ENCODE measurements at regions not wholly inside any gene's neighbourhood (a gene's known extent, or its start where the extent isn't known, plus 50 kb on each side); places are given as distances from the start of the nearest gene placed in this dataset.

- no peak for DNase-seq (ENCODE audit: insufficient read length)
- no peak for FAIRE-seq
- TF ChIP-seq TAF1 (IDR thresholded peaks at IDR 0.05; ENCODE audit: borderline replicate concordance, low read depth, low read length) (no peak), POLR2A (IDR thresholded peaks at IDR 0.05; ENCODE audit: low read depth, low read length) (no peak), POLR2AphosphoS5 (IDR thresholded peaks at IDR 0.05; ENCODE audit: low read depth, low read length) (no peak)
Measured at GRCh38 chr5:5978501-5979376, 399.6 kb downstream of the MED10 start.

DNA sequence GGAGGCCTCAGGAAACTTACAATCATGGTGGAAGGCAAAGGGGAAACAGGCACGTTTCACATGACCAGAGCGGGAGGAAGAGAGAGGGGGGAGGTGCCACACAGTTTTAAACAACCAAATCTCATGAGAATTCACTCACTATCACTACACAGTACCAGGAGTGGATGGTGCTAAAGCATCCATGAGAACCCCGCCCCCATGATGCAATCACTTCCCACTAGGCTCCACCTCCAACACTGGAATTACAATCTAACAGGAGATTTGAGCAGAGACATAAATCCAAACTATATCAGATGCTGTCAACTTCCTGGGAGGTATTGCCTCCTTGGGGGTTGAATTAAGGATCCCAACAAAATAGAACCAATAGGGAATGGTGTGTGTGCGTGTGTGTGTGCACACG, 407.1 kb downstream of the MED10 start:
- FAIRE-seq (no peak), DNase-seq (ENCODE audit: insufficient read length) (no peak)
- TF ChIP-seq POLR2AphosphoS5 (IDR thresholded peaks at IDR 0.05; ENCODE audit: low read depth, low read length) (no peak), POLR2A (IDR thresholded peaks at IDR 0.05; ENCODE audit: low read depth, low read length) (no peak), TAF1 (IDR thresholded peaks at IDR 0.05; ENCODE audit: borderline replicate concordance, low read depth, low read length) (no peak)

DNA sequence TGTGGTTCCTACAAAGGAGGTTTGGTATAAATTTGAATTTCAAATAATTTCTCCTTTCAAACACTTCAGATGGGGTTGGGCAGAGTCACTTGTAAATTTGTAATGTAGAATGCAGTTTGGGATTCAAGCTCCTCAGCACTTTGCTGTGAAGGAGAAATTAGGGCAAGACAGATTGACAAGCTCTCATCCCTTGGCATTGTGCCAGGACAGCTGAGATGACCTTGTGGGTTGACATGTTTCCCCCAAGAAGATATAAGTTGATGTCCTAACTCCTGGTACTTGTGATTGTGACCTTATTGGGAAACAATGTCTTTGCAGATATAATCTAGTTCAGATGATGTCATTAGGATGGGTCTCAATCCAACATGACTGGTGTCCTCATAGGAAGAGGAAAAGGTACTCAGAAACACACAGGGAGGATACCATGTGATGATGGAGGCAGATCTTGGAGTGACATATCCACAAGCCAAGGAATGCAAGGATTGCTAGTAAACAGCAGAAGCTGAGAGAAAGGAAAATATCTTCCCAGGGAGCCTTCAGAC, 408.3 kb downstream of the MED10 start:
- no peak for FAIRE-seq

GRCh38 chr5:5968981-5969380, 409.4 kb downstream of the MED10 start:
- DNase-seq (ENCODE audit: insufficient read length) (no peak), FAIRE-seq (no peak)
- no peak for TF ChIP-seq POLR2A (IDR thresholded peaks at IDR 0.05; ENCODE audit: low read depth, low read length)
- TF ChIP-seq TAF1 (IDR thresholded peaks at IDR 0.05; ENCODE audit: borderline replicate concordance, low read depth, low read length): no peak
- TF ChIP-seq POLR2AphosphoS5 (IDR thresholded peaks at IDR 0.05; ENCODE audit: low read depth, low read length): no peak

More for the DNA sequence above, 408.3 kb downstream of the MED10 start:
- TF ChIP-seq TAF1 (IDR thresholded peaks at IDR 0.05; ENCODE audit: borderline replicate concordance, low read depth, low read length): no peak
- no peak for TF ChIP-seq POLR2A (IDR thresholded peaks at IDR 0.05; ENCODE audit: low read depth, low read length)
- no peak for TF ChIP-seq POLR2AphosphoS5 (IDR thresholded peaks at IDR 0.05; ENCODE audit: low read depth, low read length)
- no peak for DNase-seq (ENCODE audit: insufficient read length)

DNA sequence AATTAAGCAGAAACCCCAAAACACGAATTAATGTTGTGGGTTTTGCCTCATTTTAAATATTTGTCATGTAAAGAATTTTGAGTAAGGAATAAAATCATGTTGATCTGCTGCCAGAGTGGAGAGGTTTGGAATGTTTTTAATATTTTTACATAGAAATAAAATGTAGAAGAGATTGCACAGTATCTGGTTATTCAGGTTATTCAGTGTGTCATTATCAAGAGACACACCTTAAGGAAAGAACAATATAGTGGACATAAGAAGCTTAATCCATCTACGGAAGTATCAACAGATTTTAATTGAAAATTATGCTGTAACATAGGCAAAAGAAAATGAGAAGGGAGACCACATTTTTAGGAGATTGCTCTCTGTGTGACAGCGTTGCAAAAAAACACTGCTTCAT, 410.4 kb downstream of the MED10 start:
- no peak for TF ChIP-seq TAF1 (IDR thresholded peaks at IDR 0.05; ENCODE audit: borderline replicate concordance, low read depth, low read length)
- no peak for TF ChIP-seq POLR2AphosphoS5 (IDR thresholded peaks at IDR 0.05; ENCODE audit: low read depth, low read length)
- no peak for DNase-seq (ENCODE audit: insufficient read length)
- FAIRE-seq: no peak

DNA sequence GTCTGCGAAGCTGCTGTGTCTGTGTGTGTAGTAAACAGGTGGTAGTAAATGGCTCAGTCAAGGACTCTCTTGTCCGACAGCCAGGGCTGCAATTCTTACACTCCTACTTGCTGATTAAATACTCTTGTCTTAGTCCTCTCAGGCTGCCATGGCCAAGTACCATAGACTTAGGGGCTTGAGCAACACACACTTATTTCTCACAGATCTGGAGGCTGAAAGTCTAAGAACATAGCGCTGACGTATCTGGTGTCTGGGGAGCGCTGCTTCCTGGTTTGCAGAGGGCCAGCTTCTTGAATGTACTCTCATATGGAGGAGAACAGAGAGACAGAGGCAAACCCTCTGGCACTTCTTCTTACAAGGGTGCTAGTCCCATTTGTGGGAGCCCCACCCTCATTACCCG, 411.0 kb downstream of the MED10 start:
- no peak for TF ChIP-seq POLR2A (IDR thresholded peaks at IDR 0.05; ENCODE audit: low read depth, low read length)
- FAIRE-seq (no peak), DNase-seq (ENCODE audit: insufficient read length) (no peak)

DNA sequence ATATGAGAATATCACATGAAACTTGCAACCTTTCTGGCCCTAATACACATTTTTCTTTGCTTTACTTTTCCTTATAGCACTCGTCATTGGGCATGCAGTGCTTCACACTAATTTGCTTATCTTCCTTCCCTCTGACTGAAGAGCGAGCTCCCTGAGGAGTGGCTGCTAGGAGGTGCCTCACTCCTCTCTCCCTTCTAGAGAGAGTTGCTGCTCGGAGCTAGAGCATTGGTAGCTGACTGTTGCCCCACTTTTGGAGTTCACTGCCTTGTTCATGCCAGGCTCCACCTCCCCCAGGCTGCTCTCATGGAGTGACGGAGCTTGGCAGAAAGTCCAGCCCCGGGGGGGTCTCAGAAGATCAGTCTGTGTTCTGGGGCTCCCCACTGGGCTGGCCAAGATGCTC, 413.2 kb downstream of the MED10 start:
- no peak for FAIRE-seq
- no peak for TF ChIP-seq POLR2A (IDR thresholded peaks at IDR 0.05; ENCODE audit: low read depth, low read length)
- no peak for TF ChIP-seq TAF1 (IDR thresholded peaks at IDR 0.05; ENCODE audit: borderline replicate concordance, low read depth, low read length)
- TF ChIP-seq POLR2AphosphoS5 (IDR thresholded peaks at IDR 0.05; ENCODE audit: low read depth, low read length): no peak
- no peak for DNase-seq (ENCODE audit: insufficient read length)

- no peak for TF ChIP-seq POLR2A (IDR thresholded peaks at IDR 0.05; ENCODE audit: low read depth, low read length)
- no peak for TF ChIP-seq TAF1 (IDR thresholded peaks at IDR 0.05; ENCODE audit: borderline replicate concordance, low read depth, low read length)
- TF ChIP-seq POLR2AphosphoS5 (IDR thresholded peaks at IDR 0.05; ENCODE audit: low read depth, low read length): no peak
- FAIRE-seq (no peak), DNase-seq (ENCODE audit: insufficient read length) (no peak)
Measured at GRCh38 chr5:5964347-5964746, 414.0 kb downstream of the MED10 start.

DNA sequence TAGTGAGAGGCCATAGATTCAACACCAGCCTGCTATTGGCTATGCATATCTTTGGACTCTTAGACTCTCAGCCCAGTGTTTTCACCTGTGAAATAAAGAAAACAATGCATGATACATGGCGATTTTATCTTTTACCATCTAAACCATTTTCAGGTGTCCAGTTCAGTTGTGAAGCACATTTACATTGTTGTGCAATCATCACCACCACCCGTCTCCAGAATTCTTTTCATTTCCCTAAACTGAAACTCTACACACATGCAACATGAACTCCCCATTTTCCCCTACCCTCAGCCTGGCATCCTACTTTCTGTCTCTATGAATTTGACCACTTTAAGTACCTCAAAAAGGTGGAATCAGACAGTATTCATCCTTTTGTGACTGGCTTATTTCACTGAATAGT, 420.6 kb downstream of the MED10 start:
- TF ChIP-seq POLR2AphosphoS5 (IDR thresholded peaks at IDR 0.05; ENCODE audit: low read depth, low read length) (no peak), TAF1 (IDR thresholded peaks at IDR 0.05; ENCODE audit: borderline replicate concordance, low read depth, low read length) (no peak), POLR2A (IDR thresholded peaks at IDR 0.05; ENCODE audit: low read depth, low read length) (no peak)
- DNase-seq (ENCODE audit: insufficient read length) (no peak), FAIRE-seq (no peak)

DNA sequence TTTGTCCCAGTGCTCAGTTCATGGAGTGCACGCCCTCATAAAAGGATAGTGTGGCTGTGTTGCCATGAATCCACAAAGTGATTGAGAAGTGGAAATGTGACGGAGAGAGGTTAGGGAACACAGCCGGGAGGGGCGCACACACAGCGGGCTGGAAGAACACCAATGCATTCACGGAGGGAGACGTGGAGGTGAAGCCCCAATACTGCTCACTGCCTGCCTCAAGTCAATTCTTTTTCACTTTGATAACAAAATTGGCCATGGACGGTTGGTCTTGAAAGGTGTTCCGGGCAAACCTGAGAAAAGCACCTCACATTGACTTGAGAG, 424.1 kb downstream of the MED10 start:
- no peak for DNase-seq (ENCODE audit: insufficient read length)
- no peak for FAIRE-seq
- TF ChIP-seq POLR2AphosphoS5 (IDR thresholded peaks at IDR 0.05; ENCODE audit: low read depth, low read length) (no peak), POLR2A (IDR thresholded peaks at IDR 0.05; ENCODE audit: low read depth, low read length) (no peak), TAF1 (IDR thresholded peaks at IDR 0.05; ENCODE audit: borderline replicate concordance, low read depth, low read length) (no peak)

DNA sequence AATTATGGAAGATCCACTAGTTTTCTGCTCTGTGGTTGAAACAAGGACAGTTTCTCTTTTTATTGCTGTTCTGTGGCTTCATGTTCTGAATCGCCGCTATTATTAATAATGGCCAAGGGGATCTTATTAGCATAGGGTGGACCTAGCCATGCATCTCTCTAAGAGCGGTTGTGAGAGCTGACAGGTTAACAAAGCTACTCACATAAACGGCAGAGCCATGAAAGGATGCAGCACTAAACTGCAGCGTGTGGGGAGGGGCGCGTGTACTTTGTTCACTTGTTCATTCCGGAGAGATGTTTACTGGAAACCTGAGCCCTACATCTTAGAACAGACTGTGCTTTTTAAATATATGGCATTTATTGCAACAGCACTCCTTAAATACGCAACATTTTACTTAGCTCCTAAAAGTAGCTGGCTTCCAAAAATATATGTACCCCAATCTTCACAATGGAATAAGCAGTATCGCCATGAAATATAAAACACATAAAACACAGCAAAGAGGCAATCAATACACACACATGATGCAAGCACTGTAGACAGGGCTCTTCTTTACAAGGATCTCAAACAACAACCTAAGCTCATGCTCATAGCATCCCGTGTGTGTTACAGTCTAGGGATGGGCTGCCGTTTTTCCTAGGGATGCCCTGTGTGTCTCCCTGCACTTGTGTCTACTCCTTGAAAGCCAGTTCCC, 424.6 kb downstream of the MED10 start:
- TF ChIP-seq TAF1 (IDR thresholded peaks at IDR 0.05; ENCODE audit: borderline replicate concordance, low read depth, low read length) (no peak), POLR2AphosphoS5 (IDR thresholded peaks at IDR 0.05; ENCODE audit: low read depth, low read length) (no peak), POLR2A (IDR thresholded peaks at IDR 0.05; ENCODE audit: low read depth, low read length) (no peak)
- no peak for DNase-seq (ENCODE audit: insufficient read length)
- no peak for FAIRE-seq

DNA sequence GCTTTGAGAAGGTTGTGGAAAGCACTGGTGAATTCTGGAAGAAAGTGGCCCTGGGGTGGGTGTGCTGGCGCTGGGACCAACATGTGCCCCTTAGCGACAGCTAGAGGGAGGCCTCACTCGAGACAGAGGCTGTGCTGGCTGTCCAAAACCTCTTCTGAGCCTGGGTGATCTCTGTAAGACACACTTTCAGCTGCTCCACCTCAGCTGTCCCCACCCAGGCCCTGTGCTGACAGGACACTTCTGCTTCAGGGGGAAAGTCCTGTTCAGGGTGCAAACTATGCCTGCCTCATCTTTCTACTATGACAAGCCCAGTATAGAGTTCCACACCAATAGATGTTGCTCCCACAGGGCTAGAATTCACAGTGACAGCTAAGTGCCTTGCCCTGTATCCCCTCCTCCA, 426.4 kb downstream of the MED10 start:
- DNase-seq (ENCODE audit: insufficient read length): no peak
- TF ChIP-seq POLR2AphosphoS5 (IDR thresholded peaks at IDR 0.05; ENCODE audit: low read depth, low read length): no peak
- TF ChIP-seq TAF1 (IDR thresholded peaks at IDR 0.05; ENCODE audit: borderline replicate concordance, low read depth, low read length): no peak
- no peak for TF ChIP-seq POLR2A (IDR thresholded peaks at IDR 0.05; ENCODE audit: low read depth, low read length)
- no peak for FAIRE-seq

Data from GM12892 (cell line).